ENCODE measurements at regions not wholly inside any gene's neighbourhood (a gene's known extent, or its start where the extent isn't known, plus 50 kb on each side); places are given as distances from the start of the nearest gene placed in this dataset.
"Not testable (repeated sequence)": the region's sequence is repeated elsewhere in the genome, so short reads cannot be mapped to it uniquely, and the experiment has no call there.

DNA sequence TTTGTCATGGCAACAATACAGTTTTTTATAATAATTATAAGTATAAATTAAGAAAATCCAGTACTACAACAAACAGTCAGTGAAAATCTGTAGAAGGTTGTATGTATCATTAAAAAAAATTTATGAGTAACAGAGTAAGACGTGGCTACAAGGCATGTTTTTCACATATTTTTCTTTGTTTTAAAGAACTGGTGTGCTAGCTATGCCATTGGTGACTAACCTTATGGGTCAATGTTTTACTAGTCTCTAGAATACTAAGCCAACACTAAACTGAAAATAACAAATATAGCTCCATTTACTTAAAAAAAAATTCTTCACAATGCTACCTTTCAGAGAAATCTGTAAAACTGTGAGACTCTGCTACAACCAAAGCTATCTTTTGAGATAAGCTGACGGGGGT is 261.5 kb downstream of the ADGRL2 start:
- DNase-seq = no peak

DNA sequence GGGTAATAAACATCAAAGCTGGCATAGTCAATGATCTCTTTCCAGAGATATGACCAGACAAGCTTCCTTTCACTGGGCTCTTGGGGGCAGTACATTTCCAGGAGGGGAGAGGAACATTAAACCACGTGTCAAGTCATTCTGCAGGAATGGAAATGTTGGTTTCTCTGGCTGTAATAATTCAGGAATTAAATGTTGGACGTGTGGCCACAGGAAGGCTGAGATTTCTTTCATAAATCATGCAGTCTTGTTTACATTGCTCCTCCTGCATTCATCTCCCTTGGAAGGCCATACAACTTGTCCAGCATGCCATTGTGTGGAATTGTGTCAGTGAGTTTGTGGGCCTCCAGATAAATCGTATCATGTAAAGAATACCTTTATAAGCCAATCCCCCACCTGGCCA is 259.2 kb downstream of the ADGRL2 start:
- DNase-seq = no peak

DNA sequence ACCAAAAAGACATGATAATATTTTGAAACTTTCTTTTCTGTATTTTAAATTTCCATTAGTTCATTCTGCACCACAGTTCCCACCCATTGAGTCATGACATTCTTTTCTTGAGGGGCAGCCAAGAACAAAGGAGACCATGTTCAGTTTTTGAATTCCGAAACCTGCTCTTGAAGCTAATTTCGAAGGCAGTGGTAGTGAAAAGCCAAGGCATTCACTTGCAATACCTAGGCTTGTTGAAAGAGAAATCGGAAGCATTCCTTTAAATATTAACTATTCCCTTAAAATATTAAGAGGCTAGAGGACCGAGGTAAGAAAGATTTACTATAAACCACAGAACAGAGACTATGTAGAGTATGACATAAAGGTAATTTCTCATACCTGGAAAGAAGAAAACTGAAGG is 256.3 kb downstream of the ADGRL2 start:
- no peak for DNase-seq

DNA sequence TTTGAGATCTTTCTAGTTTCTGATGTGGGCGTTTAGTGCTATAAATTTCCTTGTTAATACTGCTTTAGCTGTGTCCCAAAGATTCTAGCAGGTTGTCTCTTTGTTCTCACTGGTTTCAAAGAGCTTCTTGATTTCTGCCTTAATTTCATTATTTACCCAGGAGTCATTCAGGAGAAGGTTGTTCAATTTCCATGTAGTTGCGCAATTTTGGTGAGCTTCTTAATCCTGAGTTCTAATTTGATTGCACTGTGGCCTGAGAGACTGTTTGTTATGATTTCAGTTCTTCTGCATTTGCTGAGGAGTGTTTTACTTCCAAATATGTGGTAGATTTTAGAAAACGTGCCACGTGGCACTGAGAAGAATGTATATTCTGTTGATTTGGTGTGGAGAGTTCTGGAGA is 254.6 kb downstream of the ADGRL2 start:
- DNase-seq = not testable (repeated sequence)

DNA sequence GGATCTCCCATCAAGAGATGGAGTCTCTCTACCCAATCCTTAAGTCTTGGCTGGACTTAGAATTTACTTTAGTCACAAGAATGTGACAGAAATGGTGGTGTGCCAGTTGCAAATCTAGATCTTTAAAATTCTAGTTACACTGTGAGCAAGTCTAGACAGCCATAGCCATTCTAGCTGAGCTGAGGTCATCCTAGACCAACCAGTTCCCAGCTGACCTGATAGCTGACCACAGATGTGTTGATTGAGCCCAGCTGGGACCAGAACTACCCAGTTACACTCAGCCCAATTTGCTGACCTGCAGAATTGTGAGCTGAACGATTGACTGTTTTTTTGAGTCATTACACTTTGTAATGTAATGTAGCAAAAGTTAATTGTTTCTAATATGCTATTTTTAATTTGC is 251.8 kb downstream of the ADGRL2 start:
- no peak for DNase-seq

DNA sequence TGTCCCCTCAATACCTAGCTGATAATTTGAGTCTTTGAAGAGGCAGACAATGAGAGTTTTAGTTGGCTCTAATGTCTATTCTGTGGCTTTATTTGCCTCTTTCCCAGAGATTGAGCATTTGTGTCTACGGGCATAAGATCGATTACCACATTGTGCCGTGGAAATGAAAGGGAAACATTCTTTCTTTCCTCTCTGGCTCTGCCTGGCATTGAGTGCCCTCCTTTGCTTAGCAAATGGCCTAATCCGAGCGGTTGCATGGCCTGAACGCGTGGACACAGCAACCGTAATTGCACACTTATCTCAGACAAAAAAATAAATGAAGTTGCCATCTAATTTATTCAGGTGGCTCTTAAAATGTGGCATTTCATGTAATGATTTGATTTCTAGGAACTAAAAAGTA is 247.9 kb downstream of the ADGRL2 start:
- DNase-seq = no peak

DNA sequence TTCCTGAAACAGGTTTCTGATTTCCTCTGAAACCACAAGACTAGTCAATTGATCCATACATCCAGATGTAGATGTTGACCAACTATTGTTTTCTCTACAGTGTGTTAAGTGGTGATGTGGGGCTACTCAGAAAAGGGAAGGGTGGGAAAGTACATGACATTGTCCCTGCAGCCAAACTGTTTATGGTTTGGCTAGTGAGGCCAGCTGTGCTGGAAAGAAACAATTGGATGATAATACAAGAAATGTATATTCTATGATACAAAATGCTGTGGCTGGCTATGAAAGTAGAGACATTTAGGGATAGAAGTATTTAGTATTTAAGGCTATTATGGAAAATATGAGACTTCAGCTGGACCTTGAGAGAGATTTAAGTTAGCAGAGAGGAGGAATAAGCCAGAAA is 244.5 kb downstream of the ADGRL2 start:
- DNase-seq = no peak

DNA sequence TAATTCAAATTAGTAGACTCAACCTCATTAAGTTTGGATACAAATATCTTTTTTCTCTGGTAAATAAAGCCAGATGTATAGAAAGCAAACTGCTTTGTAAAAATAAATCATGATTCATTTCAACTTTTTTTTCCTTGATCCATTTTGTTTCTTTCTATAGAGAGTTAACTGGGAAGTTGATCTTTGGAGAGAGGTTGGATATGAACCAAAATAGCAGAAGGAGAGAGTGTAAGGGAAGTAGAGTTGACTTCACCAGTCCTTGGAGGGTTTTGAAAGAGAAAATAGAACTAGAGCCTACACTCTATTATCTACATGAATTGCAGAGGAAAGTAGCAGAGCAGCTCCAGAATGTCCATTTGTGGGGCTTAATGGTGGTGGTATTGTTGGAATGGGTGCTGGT is 243.8 kb downstream of the ADGRL2 start:
- no peak for DNase-seq

DNA sequence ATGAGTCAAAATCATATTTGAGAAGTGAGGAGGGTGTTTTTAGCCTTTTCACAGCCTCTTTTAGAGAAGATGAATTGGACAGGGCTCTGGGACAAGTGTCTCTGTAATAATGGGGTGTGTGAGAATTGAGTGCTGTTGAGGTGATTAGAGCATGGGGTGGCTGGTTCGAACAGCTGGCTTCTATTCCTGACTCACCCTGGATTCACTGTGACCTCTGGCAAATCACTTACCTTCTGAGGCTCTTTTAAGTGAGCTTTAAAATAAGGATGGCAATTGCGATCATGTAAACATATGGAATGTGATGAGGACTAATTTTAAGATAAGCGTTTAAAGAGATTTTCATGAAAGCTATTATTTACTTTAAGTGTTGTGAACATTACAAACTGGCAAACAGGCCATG is 243.4 kb downstream of the ADGRL2 start:
- DNase-seq = no peak

DNA sequence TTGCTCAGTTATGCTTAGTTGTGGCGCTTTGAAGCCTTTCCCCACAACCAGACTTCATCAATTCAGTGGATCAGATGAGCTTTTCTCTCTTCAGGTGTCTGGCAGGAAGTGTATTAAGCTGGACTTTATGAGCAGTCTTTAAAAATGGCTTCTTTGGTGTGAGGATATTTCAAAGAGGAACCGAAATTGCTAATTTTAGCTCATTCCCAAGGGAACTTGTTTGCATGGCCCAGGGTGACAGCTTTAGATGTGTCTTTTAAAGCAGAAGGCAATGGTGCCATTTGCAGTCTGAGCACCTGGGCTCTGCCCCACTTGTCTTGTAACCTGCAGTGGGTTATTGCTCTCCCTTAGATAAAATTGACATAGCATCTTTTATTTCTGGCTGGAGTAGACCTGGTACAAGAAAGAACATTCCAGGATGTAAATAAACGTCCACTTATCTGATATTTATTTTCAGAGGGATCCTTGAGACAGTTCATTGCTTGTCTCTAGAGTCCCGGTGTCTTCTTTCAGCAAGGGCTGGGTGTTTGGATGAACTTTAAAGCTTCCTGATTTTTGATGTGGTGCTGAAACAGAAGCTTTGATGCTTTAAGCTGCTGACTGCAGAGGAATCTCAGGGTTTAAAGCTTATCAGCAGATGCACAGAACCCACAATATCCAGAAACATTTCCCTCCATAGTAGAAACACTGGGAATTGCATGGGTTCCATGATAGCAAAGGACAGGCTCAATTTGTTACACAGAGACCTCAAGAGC is 241.7 kb downstream of the ADGRL2 start:
- no peak for DNase-seq
